ENCODE measurements at regions not wholly inside any gene's neighbourhood (a gene's known extent, or its start where the extent isn't known, plus 50 kb on each side); places are given as distances from the start of the nearest gene placed in this dataset.

- H3K9me3 ChIP-seq, result no peaks in the 10 kb centered on the region
- no peak for TF ChIP-seq CTCF (IDR thresholded peaks at IDR 0.05)
- no peaks in the 10 kb centered on the region for H3K4me1 ChIP-seq (ENCODE audit: control insufficient read depth in 1 of 2, low read depth in 2 of 2)
- H3K27ac ChIP-seq, result no peak overlapping the region
- no peaks in the 10 kb centered on the region for H3K27me3 ChIP-seq (replicated peaks; ENCODE audit: insufficient read depth)
- ATAC-seq (ENCODE audit: insufficient number of reproducible peaks, low FRiP score, low read depth) (no peak), DNase-seq (ENCODE audit: low spot score) (no peak)
- H3K36me3 ChIP-seq, result no peaks in the 10 kb centered on the region
- H3K4me3 ChIP-seq, result no peak overlapping the region
Measured at GRCh38 chr18:39636931-39637330, 2071.3 kb upstream of the CELF4 start.

GRCh38 chr18:39635966-39636365 is 2070.4 kb upstream of the CELF4 start:
- no peaks in the 10 kb centered on the region for H3K9me3 ChIP-seq
- no peaks in the 10 kb centered on the region for H3K27me3 ChIP-seq (replicated peaks; ENCODE audit: insufficient read depth)
- ATAC-seq (ENCODE audit: insufficient number of reproducible peaks, low FRiP score, low read depth) (no peak), DNase-seq (ENCODE audit: low spot score) (no peak)
- no peaks in the 10 kb centered on the region for H3K36me3 ChIP-seq
- H3K27ac ChIP-seq, result no peak overlapping the region
- TF ChIP-seq CTCF (IDR thresholded peaks at IDR 0.05), result no peak
- no peaks in the 10 kb centered on the region for H3K4me1 ChIP-seq (ENCODE audit: control insufficient read depth in 1 of 2, low read depth in 2 of 2)
- no peak overlapping the region for H3K4me3 ChIP-seq

- DNase-seq (ENCODE audit: low spot score), result no peak
- Histone ChIP-seq H3K36me3 (no peaks in the 10 kb centered on the region), H3K27me3 (replicated peaks; ENCODE audit: insufficient read depth) (no peaks in the 10 kb centered on the region), H3K4me3 (no peak overlapping the region), H3K4me1 (ENCODE audit: control insufficient read depth in 1 of 2, low read depth in 2 of 2) (no peaks in the 10 kb centered on the region), H3K27ac (no peak overlapping the region), H3K9me3 (no peaks in the 10 kb centered on the region)
- no peak for TF ChIP-seq CTCF (IDR thresholded peaks at IDR 0.05)
- no peak for ATAC-seq (ENCODE audit: insufficient number of reproducible peaks, low FRiP score, low read depth)
Measured at GRCh38 chr18:39635192-39635591, 2069.6 kb upstream of the CELF4 start.

GRCh38 chr18:39627936-39628335 is 2062.3 kb upstream of the CELF4 start:
- TF ChIP-seq CTCF (IDR thresholded peaks at IDR 0.05), result no peak
- ATAC-seq (ENCODE audit: insufficient number of reproducible peaks, low FRiP score, low read depth) (no peak), DNase-seq (ENCODE audit: low spot score) (no peak)

GRCh38 chr18:39624961-39625360 is 2059.4 kb upstream of the CELF4 start:
- H3K9me3 ChIP-seq, result no peaks in the 10 kb centered on the region
- H3K4me3 ChIP-seq, result no peak overlapping the region
- H3K36me3 ChIP-seq, result no peaks in the 10 kb centered on the region
- TF ChIP-seq CTCF (IDR thresholded peaks at IDR 0.05), result no peak
- no peak overlapping the region for H3K27ac ChIP-seq
- ATAC-seq (ENCODE audit: insufficient number of reproducible peaks, low FRiP score, low read depth) (no peak), DNase-seq (ENCODE audit: low spot score) (no peak)
- H3K27me3 ChIP-seq (replicated peaks; ENCODE audit: insufficient read depth), result no peaks in the 10 kb centered on the region
- no peaks in the 10 kb centered on the region for H3K4me1 ChIP-seq (ENCODE audit: control insufficient read depth in 1 of 2, low read depth in 2 of 2)

More at GRCh38 chr18:39627936-39628335, 2062.3 kb upstream of the CELF4 start:
- H3K27ac ChIP-seq, result no peak overlapping the region
- H3K9me3 ChIP-seq, result no peaks in the 10 kb centered on the region
- no peaks in the 10 kb centered on the region for H3K4me1 ChIP-seq (ENCODE audit: control insufficient read depth in 1 of 2, low read depth in 2 of 2)
- H3K36me3 ChIP-seq, result no peaks in the 10 kb centered on the region
- no peaks in the 10 kb centered on the region for H3K27me3 ChIP-seq (replicated peaks; ENCODE audit: insufficient read depth)
- no peak overlapping the region for H3K4me3 ChIP-seq
